Right ventricle myocardium superior (tissue), 1 donor: ENCODE measurements at regions not wholly inside any gene's neighbourhood (a gene's known extent, or its start where the extent isn't known, plus 50 kb on each side); places are given as distances from the start of the nearest gene placed in this dataset.

Experiments
- ATAC-seq: fragments of 200-7000 bp; cut with Tn5 transposase; one replicate; pipeline ENCODE4 v1.9.1; 2020; ENCODE audit warnings: mild to moderate bottlenecking; ENCODE audit not compliant: poor library complexity
- DNase-seq: peaks from one replicate; pipeline ENCODE4 v3.0.0-alpha.2; 2020
- intact Hi-C: fragments of 100-400 bp; cut with DNase I; formaldehyde crosslinking; loops from one replicate; pipeline ENCODE4 v1.11.2; 2022
- donor health status: DM: no; HTN: yes; CAD: no; lungs with severe emphysema.

DNA sequence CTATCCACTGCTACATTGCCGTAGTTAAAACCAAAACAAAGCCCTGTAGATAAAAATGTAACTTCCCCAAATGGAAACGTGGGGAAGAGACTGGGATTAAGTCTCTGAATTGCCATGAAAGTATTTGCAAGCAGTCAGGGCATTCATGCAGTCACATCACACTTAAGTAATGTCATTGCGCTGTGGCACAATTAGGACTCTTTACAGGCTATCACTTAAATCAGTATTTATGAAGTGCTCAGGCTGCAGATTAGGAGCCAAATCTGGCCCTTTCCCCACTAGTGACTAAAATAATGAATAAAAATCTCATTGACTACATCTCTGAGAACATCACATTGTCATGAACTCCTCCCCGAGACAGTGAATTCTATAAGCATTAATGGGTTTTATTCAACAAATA, 300.9 kb downstream of the ICOS start:
- DNase-seq, result no peak
- intact Hi-C loops, result no loop called here
- no peak for ATAC-seq

DNA sequence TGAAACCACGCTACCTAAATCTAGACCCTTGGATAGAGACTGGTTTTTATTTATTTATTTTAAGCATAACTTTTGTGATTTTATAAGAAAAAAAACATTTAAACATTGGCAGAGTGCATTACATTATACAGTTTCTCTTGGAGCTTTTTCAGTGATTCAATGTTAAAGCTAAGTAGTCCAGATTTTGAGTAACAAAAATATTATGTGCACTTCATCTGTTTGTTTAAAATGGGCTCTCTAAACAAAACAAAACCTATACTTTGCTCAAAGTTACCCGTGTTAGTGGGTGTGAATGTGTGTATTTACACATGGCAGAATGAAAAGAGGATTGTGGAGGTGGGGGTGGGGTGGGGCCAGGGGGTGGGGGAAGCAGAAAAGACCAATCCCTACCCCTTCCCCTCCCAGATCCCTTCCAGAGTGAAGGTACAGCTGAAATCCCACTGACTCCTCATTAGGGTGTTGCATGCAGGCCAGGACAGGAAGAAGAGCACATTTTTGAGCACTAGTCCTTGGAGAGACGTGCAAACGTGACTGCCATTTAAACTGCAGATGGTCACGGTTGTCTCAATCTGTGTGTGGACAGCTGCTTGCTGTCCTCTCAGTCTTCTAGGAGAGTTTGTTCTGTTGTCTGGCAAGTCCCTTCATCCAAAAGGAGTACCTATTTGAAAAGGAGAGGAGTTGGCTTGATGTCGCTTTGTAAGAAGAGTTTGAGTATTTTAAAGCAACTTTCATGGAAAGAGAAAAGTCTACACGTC, 303.0 kb downstream of the ICOS start:
- no peak for DNase-seq
- no peak for ATAC-seq
- intact Hi-C loops, result no loop called here

DNA sequence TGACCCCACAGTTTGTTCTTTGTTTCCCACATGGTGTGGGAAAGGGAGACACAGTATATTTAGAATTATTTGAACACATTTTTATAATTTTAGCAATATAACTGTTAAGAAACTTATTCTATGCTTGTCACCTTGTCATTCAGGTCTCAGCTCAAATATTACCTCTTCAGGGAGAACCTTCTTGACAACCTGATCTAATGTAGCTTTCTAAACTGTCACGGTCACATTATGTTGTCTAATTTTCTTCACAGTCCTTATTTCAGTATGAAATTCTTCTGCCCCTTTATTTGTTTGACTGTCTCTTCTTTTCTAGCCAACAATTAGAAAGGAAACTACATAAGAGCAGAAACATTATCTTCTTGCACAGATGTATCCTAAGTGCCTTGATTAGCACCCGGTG, 304.3 kb upstream of the PARD3B start:
- intact Hi-C loops, result no loop called here
- ATAC-seq (no peak), DNase-seq (no peak)

DNA sequence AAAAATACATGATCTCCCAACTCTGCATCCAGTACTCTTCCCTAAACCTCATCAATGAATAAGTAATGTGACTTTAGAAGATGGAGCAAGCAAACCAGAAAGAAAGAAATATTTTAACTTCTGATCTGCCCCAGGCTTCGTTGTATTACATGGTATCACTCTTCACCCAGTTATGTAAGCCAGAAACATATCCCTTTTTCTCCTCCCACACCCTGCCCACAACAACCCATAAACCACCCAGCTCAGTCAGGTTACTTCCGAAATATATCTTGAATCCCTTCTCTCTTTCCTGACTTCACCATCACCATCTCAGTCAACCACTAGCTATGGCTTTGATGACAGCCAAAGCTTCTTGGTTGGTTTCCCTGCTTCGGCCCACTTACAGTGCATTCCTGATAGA, 295.8 kb upstream of the PARD3B start:
- DNase-seq, result no peak
- ATAC-seq, result no peak
- intact Hi-C loops, result no loop called here

DNA sequence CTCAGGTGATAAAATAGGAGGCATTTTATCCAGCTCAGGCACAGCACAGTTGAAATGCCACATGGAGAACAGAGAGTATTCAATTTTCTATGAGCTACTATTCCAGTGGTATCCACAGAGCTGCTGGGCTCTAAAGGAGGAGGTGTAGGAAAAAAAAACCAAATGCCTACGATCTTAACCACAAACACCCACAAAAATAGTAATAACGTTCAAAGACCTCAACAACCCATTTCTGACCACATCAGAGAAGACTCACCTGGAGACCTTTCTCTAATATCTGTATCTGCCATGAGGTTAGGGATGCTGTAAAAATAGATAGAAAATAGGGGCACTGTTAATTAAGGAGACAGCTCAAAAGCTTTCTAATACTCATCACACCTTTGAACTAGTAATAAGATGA, 294.6 kb upstream of the PARD3B start:
- intact Hi-C loops, result no loop called here
- no peak for ATAC-seq
- DNase-seq, result no peak

DNA sequence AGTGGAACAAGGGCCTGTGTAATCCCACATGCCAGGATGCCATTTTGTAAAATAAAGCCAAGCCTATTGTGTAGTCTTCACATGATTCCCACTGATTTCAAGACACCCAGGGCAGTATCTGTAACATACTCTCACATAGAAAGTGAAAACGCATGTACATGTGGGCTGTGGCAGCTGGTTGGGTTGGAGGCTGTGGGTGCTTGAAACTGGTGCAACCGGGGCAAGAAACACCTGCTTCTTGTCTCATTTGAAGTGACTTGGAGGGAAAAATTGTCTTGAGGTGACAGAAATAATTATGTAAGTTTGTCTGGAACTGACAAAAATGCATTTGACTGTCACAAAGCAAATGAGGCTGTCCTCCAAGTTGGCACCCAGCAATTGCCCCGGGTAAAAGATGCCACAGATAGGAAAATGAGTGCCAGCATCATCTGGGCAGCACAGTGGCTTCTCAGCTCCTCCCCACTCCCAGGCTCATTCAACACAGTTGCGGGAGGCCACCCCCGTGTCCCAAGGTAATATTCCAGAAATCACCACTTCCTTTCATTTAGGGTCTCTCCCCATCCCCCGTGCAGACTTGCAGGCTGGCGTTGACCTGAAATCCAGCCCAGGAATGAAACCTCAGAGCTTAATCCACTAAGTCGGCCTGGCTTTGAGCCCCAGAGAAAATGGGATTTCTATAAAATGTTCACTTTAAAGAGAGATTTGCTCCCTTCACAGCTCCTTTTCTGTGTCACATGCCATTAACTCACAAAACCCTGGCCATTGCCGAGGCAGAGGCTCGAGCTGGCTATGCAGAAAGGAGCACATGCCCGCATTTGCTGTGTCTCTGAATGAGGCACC, 293.9 kb upstream of the PARD3B start:
- no peak for ATAC-seq
- intact Hi-C loops, result no loop called here
- no peak for DNase-seq

DNA sequence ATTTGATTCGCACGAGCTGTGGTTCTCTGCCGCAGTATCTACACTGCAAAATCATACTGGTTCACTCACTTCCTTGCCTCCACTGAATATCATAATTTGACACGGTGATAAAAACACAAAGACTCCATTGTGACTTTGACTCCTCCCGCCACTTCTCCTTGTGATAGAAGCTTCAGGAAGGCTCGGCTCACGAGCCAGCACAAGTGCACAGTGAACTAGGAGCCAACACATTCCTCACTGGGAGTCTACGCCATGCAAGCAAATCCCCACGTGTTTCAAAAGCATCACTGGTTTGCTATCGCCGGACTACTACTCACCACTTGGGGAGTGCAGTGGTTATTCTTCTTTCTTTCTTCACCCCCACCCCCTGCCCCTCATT, 293.3 kb upstream of the PARD3B start:
- no peak for ATAC-seq
- intact Hi-C loops, result no loop called here
- no peak for DNase-seq

DNA sequence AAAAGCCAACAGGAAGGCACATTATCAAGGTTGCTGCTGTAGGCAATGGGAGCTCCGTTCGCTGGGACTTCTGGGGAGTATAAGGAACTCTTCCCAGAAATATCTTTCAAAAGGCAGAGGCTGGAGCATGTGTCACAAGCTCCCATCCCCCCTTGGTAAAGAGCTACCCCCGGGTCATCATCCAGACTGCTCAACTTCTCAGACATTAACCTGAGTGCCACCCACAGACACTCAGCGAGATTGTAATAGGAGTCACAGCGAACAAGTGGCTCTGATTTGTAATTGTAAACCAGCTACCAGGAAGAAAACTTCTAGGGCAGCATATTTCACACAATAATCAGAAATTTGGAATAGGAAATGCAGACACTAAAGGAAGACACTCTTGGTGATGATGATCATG, 290.2 kb upstream of the PARD3B start:
- intact Hi-C loops, result no loop called here
- no peak for ATAC-seq

DNA sequence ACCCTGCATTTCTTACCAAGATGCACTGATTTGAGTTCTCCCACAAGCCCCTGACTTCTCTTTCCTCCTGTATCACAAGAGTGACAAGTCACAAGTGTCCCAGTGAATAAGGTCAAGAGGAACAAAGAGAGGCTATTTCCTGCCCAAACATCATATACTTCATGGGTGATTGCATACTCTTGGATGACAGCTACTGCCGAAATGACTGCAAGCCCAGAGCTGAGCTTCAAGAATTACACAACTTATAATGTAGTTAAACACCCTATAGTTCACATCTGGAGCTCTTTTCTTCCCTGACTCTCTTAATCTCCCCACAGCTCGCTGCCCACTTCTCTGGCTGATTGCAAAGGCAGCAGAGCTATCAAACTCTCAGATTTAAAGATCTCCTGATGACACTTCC, 289.7 kb upstream of the PARD3B start:
- no peak for ATAC-seq
- no peak for DNase-seq
- intact Hi-C loops, result no loop called here

More for the DNA sequence above, 290.2 kb upstream of the PARD3B start:
- DNase-seq, result no peak

DNA sequence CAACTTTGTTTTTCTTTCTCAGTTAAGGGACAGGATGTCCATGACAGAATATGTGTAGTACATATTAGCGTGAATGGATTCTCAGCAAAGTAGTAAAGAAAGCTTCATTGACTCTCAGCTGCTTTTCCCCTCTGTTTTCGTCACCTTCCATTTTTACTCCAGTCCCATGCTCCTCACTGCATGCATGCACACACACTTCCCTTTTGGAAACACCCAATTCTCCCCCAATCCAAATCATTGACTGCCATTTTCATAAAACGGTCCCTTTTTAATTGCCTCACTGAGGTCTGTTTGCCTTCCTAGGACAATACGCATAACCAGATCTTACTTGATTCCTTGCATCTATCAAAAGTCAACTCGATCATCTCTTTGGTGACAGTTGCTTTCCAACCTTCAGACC, 287.5 kb upstream of the PARD3B start:
- DNase-seq (no peak), ATAC-seq (no peak)
- intact Hi-C loops, result no loop called here

DNA sequence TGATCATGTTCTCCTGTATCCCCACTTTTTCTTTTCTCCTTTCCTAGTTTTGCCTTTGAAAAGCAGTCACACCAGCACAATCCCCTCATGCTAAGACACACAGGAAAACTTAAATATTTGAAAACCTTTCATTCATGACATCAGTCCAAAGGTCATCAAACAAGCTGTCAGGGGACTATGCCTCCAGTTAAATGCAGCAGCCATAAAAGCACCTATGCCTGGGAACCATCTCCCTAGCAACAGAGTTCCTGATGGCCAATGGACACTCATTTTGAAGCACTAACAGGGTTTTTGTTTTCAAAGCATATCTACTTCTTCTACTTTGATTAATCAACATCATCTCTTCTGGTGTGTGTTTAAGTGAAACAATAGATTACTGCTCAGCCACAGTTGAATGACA, 286.4 kb upstream of the PARD3B start:
- intact Hi-C loops, result no loop called here
- DNase-seq (no peak), ATAC-seq (no peak)

DNA sequence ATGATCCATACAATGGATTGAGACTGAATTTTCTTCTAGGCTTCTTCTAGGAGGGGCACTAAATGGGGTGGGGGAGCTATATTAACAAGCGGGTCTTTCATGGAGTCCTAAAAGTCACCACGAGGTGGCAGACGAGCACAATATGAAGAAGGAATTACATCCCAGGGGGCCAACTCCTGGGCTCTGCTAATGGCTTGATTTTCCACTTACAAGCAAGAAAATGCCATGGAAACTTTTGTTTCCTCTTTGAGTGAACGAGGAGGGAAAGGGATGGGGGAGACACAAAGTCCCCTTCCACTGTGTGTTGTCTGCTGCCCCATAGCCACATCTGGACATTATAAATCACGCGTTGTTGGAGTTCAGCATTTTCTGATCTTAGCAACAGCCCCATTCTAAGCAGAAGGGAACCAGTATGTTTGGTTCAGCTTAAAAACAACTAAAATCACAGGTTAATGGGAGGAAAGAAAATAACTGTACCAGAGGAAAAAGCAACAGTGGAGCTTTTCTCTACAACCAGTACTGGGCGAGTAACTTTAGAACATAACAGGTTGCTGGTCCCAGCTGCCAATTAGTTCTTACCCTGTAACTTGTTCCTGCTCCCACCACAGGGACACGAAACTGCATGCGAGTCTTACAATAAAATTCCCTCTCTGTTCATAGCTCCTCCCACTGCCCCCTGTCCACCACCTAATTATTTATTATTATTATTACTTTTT, 285.0 kb upstream of the PARD3B start:
- ATAC-seq (peak; percentile 78), DNase-seq (peak; percentile 70)
- intact Hi-C loops, result loop anchor here (5.0 kb wide), 2 partner anchors 432 to 1417 kb away; no protein-coding TSS in a partner anchor

DNA sequence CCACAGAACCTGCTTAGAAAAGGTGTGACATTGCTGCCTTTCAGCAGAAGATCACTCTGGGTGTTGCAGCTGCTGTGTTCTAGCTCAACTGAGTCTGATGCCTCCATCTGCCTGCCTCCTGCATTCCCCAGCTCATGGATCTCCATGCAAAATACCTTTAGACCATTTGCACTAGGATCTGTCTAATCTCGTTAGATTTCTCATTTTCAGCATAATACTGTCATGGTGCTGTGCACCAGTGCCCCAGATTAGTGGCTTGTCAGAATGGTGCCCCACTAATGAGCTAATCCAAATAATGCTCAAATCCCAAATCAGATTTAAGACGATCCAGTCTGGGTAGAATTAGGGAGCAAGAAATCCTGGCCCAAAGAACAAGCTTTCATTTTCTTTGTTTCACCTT, 284.4 kb upstream of the PARD3B start:
- DNase-seq, result no peak
- ATAC-seq, result no peak
- intact Hi-C loops, result loop anchor here (5.0 kb wide), 2 partner anchors 431 to 1416 kb away; no protein-coding TSS in a partner anchor

DNA sequence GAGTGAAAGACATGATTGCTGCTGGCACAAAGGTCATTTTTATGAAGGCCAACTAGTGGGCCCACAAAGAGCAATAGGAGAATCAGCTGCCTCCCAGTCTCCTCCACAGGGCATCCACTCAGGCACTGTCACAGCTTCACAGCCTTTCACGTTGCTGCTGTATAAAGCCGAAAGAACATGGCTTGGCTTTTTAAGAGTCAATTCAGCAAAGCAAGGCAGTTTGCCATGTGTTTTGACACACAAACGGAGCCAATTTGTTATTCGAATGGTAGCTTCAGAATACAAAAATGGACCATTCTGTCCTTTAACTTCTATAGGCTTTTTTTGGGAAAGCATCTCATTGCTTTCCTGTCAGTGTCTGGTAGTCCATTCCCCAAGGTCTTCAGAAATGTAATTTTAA, 283.4 kb upstream of the PARD3B start:
- DNase-seq (no peak), ATAC-seq (no peak)
- intact Hi-C loops, result loop anchor here (5.0 kb wide), 2 partner anchors 430 to 1415 kb away; no protein-coding TSS in a partner anchor

DNA sequence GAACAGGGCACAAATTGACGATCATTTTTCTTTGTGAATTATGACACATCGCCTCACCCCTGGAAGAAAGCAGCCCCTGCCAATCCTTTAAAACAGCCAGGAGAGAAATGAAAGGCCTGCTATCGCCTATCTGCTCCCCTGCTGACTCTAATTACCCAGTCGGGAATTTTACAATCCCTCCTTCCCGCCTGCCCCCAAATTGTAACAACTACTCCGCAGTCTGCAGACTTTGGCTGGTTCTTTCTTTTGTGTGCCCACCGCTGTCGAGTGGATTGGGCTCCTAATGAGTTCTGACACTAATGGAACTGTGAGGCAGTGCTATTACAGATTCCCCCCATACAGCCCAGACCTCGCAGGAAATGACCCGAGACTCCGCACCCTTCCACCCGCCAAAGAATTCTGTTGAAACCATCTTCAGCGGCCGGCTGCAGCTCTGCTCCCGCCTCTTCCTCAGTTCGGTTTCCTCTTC, 281.2 kb upstream of the PARD3B start:
- intact Hi-C loops, result loop anchor here (5.0 kb wide), 2 partner anchors 428 to 1413 kb away; no protein-coding TSS in a partner anchor
- ATAC-seq (no peak), DNase-seq (no peak)

DNA sequence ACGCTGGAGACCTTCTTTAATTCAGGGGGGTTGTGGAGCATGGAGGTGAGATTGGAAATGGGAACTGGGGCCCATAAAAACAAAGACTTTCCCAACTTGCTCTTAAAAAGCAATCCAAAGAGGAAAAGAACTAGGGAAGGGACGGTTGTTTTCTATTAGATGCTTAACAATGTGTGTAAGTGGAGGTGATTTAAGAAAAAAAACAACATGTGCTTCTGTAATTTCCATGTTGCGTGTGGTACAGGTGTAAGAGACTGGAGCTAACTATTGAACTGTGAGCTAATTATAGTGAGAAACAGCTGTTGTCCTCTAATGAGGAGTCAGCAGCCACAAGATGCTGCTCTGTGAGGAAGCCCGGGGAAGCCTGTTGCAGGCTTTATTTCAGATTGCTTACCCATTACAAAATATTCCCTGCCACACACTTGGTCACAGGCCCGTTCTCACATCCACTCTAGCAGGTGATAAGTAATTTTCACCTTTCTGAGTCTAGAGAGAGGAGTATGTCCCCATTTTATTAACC, 280.6 kb upstream of the PARD3B start:
- no peak for DNase-seq
- intact Hi-C loops, result loop anchor here (5.0 kb wide), 2 partner anchors 428 to 1413 kb away; no protein-coding TSS in a partner anchor
- ATAC-seq, result no peak

DNA sequence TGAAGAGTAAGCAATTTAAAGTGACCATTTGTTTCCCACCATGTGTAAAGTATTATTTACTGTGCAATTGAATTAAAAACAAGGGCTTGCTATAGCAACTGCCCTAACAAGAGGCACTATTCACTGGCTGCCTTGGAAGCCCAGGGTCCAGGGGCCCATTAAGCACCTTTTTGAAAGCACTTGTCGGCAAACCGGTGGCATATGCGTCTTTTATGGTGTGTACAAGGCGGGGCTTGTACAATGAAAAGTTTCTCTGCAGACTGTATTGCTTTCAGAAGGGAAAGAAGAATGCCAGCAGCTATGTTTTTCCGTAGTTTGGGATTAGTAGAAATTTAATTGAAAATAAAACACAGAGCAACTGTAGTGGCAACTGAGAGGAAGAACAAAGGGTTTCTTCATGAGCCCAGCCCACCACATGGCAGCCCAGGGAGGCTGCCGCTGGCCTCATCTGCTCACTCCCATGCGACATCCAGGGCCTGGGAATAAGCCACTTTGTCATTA, 279.5 kb upstream of the PARD3B start:
- no peak for ATAC-seq
- DNase-seq, result no peak
- intact Hi-C loops, result no loop called here

DNA sequence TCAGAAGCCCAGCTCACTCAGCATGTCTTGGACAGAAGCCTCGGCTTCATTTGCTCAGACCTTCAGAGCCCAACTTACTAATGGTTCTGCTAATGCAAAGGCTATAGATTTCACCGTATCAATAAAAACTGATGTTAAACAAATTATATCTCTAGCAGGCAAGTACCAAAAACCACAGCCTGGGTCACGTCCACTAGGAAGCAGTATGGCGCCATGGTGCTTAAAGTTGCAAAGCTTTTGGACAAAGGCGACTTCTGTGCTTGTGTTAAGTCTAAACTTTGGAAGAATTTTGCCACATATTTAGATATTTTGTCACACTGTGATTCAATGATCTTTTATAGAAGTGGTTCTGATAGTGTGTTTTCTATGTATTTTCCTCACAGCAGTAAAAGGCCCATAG, 276.8 kb upstream of the PARD3B start:
- intact Hi-C loops, result no loop called here
- DNase-seq, result no peak
- no peak for ATAC-seq

DNA sequence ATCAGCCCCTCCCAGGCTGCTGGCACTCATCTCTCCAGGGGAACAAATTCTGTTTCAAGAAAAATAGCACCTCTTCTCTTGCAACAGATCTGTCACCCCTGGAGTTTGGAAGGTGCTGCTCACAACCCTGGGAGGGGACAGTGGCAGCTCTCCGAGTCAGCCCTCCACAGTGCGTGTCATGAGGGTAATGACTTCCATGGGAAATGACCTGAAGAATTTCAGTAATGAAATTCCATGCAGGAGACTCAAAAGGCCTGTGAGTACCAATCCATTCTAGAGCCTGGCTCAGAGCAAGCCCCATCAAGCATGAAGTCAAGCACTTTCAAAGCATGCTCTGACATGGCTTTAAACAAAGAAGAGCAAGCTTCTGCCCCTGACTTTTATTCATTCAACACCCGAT, 276.3 kb upstream of the PARD3B start:
- ATAC-seq, result no peak
- intact Hi-C loops, result no loop called here
- DNase-seq, result no peak
